ENCODE measurements at regions not wholly inside any gene's neighbourhood (a gene's known extent, or its start where the extent isn't known, plus 50 kb on each side); places are given as distances from the start of the nearest gene placed in this dataset.

- TF ChIP-seq, protein P1, sequence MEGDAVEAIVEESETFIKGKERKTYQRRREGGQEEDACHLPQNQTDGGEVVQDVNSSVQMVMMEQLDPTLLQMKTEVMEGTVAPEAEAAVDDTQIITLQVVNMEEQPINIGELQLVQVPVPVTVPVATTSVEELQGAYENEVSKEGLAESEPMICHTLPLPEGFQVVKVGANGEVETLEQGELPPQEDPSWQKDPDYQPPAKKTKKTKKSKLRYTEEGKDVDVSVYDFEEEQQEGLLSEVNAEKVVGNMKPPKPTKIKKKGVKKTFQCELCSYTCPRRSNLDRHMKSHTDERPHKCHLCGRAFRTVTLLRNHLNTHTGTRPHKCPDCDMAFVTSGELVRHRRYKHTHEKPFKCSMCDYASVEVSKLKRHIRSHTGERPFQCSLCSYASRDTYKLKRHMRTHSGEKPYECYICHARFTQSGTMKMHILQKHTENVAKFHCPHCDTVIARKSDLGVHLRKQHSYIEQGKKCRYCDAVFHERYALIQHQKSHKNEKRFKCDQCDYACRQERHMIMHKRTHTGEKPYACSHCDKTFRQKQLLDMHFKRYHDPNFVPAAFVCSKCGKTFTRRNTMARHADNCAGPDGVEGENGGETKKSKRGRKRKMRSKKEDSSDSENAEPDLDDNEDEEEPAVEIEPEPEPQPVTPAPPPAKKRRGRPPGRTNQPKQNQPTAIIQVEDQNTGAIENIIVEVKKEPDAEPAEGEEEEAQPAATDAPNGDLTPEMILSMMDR (IDR thresholded peaks at IDR 0.05): no peak
- no peak for TF ChIP-seq POLR2A (IDR thresholded peaks at IDR 0.05)
These were observed 202.6 kb upstream of the PPP2R2D start for GRCh38 chr10:131698232-131698631.

All from testis (tissue), 2 donors.